Upper lobe of right lung (tissue), 1 donor: ENCODE measurements at regions not wholly inside any gene's neighbourhood (a gene's known extent, or its start where the extent isn't known, plus 50 kb on each side); places are given as distances from the start of the nearest gene placed in this dataset.
A peak's percentile ranks its signal among the peaks of the same experiment; 100 is the strongest.

ENCODE experiments used
- ATAC-seq: fragments of 200-7000 bp; cut with Tn5 transposase; one replicate; pipeline ENCODE4 v1.9.1; 2020; ENCODE audit warnings: mild to moderate bottlenecking, moderate library complexity
- DNase-seq: peaks from one replicate; pipeline ENCODE4 v3.0.0-alpha.2; 2020
- H3K27ac ChIP-seq: fragments of 200-600 bp; one replicate; pipeline ENCODE4 v1.8.0; 2022
- H3K27me3 ChIP-seq: fragments of 200-600 bp; one replicate; pipeline ENCODE4 v1.8.0; 2022; ENCODE audit warnings: mild to moderate bottlenecking
- H3K36me3 ChIP-seq: fragments of 200-600 bp; one replicate; pipeline ENCODE4 v1.8.0; 2022
- H3K4me1 ChIP-seq: fragments of 200-600 bp; one replicate; pipeline ENCODE4 v1.8.0; 2022
- H3K4me3 ChIP-seq: fragments of 200-600 bp; one replicate; pipeline ENCODE4 v1.8.0; 2022; ENCODE audit warnings: mild to moderate bottlenecking
- H3K9me3 ChIP-seq: fragments of 200-600 bp; one replicate; pipeline ENCODE4 v1.8.0; 2022
- intact Hi-C: fragments of 100-400 bp; cut with DNase I; formaldehyde crosslinking; loops from one replicate; pipeline ENCODE4 v1.11.0; 2022
- TF ChIP-seq, protein P1 (sequence below): fragments of 200-600 bp; IDR thresholded peaks from one replicate; pipeline ENCODE4 v1.8.0; 2022; ENCODE audit warnings: antibody characterized with exemption
- donor health status: DM: no; HTN: yes; CAD: no; lungs with severe emphysema.

DNA sequence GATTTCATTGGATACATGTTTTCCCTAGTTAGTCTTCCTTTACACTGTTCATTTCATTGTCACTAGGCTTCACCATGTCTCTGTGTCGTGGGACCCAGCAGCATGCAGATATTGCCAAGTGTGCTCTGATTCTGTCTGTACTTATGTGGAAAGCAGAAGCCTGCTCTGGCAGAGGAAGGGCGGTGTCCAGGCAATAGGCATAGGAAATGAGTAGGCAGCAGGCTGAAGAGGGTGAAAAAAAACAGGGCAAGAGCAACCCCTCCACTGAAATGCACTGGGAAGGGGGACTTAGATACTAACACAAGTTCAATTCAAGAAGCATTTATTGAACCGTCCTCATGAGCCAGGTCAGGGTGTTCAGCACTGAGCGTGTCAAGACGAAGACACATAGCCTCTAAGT lies 85.2 kb upstream of the VAV3 start:
- peak; percentile 66 for DNase-seq
- H3K36me3 ChIP-seq, result no peaks in the 10 kb centered on the region
- H3K4me3 ChIP-seq, result peak overlapping the region; percentile 30
- H3K27me3 ChIP-seq, result no peaks in the 10 kb centered on the region
- no peaks in the 10 kb centered on the region for H3K9me3 ChIP-seq
- TF ChIP-seq, protein P1, sequence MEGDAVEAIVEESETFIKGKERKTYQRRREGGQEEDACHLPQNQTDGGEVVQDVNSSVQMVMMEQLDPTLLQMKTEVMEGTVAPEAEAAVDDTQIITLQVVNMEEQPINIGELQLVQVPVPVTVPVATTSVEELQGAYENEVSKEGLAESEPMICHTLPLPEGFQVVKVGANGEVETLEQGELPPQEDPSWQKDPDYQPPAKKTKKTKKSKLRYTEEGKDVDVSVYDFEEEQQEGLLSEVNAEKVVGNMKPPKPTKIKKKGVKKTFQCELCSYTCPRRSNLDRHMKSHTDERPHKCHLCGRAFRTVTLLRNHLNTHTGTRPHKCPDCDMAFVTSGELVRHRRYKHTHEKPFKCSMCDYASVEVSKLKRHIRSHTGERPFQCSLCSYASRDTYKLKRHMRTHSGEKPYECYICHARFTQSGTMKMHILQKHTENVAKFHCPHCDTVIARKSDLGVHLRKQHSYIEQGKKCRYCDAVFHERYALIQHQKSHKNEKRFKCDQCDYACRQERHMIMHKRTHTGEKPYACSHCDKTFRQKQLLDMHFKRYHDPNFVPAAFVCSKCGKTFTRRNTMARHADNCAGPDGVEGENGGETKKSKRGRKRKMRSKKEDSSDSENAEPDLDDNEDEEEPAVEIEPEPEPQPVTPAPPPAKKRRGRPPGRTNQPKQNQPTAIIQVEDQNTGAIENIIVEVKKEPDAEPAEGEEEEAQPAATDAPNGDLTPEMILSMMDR, result no peak
- intact Hi-C loops, result no loop called here
- H3K27ac ChIP-seq, result peak overlapping the region; percentile 78
- peak; percentile 81 for ATAC-seq
- peaks cover 31% of the 10 kb centered on the region for H3K4me1 ChIP-seq

DNA sequence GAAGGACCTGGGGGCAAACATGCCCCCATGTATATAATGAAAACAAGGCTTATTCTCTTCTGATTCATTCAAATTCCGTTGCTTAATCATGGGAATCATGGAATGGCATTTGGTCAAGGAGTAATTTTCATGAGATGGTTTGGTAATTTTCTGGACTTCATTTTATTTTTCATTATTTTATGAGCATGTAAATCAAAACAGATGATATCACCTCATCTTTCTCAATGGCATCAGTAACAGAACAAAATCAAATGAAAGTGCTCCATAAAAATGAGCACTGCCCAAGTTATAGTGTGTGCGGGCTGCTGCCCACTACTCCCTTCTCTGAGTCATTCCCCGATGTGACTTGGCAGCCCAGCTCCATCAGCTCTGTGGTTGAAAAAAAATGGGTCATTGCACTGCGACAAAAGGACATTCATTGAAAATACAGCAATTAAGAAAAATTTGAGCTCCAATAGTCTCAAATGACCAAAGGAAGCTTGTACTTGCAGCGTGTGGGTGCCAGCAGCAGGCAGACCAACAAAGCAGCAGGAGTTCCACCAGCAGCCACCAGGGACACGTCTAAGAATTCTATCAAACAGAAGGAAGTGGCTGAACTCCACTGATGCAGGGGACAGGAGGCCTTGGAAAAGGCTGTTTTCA lies 84.3 kb upstream of the VAV3 start:
- DNase-seq (peak; percentile 69), ATAC-seq (peak; percentile 68)
- Histone ChIP-seq H3K27ac (peak overlapping the region; percentile 78), H3K4me3 (no peak overlapping the region), H3K27me3 (no peaks in the 10 kb centered on the region), H3K9me3 (no peaks in the 10 kb centered on the region), H3K36me3 (no peaks in the 10 kb centered on the region), H3K4me1 (peaks cover 31% of the 10 kb centered on the region)
- intact Hi-C loops, result no loop called here
- TF ChIP-seq, protein P1, result peak; percentile 51

DNA sequence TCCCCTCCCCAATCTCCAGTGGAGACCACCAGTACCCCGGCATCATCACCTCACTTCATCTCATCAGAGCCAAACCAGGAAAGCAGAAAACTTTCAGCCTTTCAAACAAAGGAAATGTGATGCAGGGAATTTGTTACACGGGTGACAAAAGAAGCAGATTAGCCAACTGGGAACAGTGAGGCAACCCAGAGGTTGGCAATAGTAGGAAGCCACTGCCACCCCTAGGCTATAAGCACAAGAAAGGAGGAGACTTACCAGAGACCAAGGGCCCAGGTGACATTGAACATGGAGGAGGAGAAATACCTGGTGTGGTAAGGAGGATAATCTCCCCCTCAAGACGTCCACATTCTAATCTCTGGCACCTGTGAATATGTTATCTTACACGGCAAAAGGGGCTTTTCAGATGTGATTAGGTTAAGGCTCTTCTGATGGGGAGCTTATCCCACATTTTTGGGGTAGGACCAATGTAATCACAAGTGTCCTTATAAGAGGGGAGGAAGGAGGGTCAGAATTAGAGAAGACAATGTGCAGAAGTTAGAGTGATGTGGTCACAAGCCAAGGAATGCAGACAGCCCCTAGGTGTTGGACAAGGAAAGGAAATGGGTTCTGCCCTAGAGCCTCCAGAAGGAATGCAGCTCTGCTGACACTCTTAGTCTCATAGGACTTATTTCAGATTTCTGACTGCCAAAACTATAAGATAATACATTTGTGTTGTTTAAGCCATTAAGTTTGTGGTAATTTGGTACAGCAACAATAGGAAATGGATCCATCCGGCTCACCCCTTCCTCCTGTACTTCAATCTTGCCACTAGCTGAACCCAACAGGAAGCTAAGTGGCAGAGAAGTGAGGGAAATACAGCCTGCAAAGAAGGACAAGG lies 83.6 kb upstream of the VAV3 start:
- no peak overlapping the region for H3K27ac ChIP-seq
- peaks cover 31% of the 10 kb centered on the region for H3K4me1 ChIP-seq
- no peaks in the 10 kb centered on the region for H3K9me3 ChIP-seq
- DNase-seq, result no peak
- TF ChIP-seq, protein P1, result no peak
- H3K4me3 ChIP-seq, result no peak overlapping the region
- intact Hi-C loops, result no loop called here
- ATAC-seq, result peak; percentile 10
- H3K27me3 ChIP-seq, result no peaks in the 10 kb centered on the region
- H3K36me3 ChIP-seq, result no peaks in the 10 kb centered on the region

- intact Hi-C loops, result no loop called here
- H3K4me1 ChIP-seq, result peaks cover 19% of the 10 kb centered on the region
- H3K27me3 ChIP-seq, result no peaks in the 10 kb centered on the region
- no peak for DNase-seq
- no peak overlapping the region for H3K27ac ChIP-seq
- H3K9me3 ChIP-seq, result no peaks in the 10 kb centered on the region
- no peak for ATAC-seq
- no peaks in the 10 kb centered on the region for H3K36me3 ChIP-seq
- TF ChIP-seq, protein P1, result no peak
- H3K4me3 ChIP-seq, result no peak overlapping the region
Observed at GRCh38 chr1:108047085-108047484, 82.1 kb upstream of the VAV3 start.

- DNase-seq (no peak), ATAC-seq (no peak)
- H3K9me3 ChIP-seq, result no peaks in the 10 kb centered on the region
- intact Hi-C loops, result no loop called here
- no peaks in the 10 kb centered on the region for H3K27me3 ChIP-seq
- TF ChIP-seq, protein P1, result no peak
- peaks cover 9% of the 10 kb centered on the region for H3K4me1 ChIP-seq
- no peaks in the 10 kb centered on the region for H3K36me3 ChIP-seq
- no peak overlapping the region for H3K27ac ChIP-seq
- H3K4me3 ChIP-seq, result no peak overlapping the region
Observed at GRCh38 chr1:108046026-108046425, 81.0 kb upstream of the VAV3 start.
